ENCODE measurements at regions not wholly inside any gene's neighbourhood (a gene's known extent, or its start where the extent isn't known, plus 50 kb on each side); places are given as distances from the start of the nearest gene placed in this dataset.

DNA sequence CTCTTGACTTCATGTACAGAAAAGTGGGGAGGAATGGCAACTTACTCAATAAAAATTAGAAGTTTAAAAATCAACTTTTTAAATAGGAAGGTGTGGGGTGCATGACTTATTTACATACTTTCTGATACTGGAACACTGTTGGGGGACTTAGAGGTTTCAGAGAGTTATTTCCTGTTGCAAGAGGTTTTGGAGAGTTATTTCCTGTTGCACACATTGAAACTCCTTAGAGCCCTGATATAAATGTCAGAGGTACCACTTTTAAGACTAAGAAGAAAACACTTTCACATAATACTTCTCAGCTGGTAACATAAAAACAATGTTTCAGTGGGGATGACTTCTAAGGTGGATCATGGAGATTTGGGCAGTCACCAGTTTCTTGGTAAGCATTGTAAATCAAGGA is 579.9 kb downstream of the MMUT start:
- H3K4me1 ChIP-seq (ENCODE audit: insufficient read depth, low read length): no peaks in the 10 kb centered on the region
- in situ Hi-C loops (cut with HindIII; ENCODE audit: extremely low pct_ligation_motif_present, low pct_unique_long_range_greater_than_20kb): no loop called here
- ChIA-PET POLR2A (no interaction called here), CTCF (ENCODE audit: low intra/inter-chr PET ratio, low total read pairs) (no interaction called here)
- no peak overlapping the region for H3K4me3 ChIP-seq (replicated peaks in 1 of 3; ENCODE audit: insufficient read depth in 1 of 3, low read depth in 2 of 3, low read length in 3 of 3)
- H4K20me1 ChIP-seq (ENCODE audit: insufficient read depth, low read length): no peaks in the 10 kb centered on the region
- no peaks in the 10 kb centered on the region; a peak in 1 of 5 replicates for H3K27me3 ChIP-seq (ENCODE audit: control insufficient read depth in 1 of 2, insufficient read depth in 2 of 2, low read length in 2 of 2)
- H3K36me3 ChIP-seq (replicated peaks in 1 of 2; ENCODE audit: control insufficient read depth in 1 of 2, insufficient read depth in 2 of 2, low read length in 2 of 2): no peaks in the 10 kb centered on the region
- no peak overlapping the region for H3K27ac ChIP-seq (ENCODE audit: extremely low read length, insufficient read depth, low read length)
- no peak overlapping the region for H3K4me2 ChIP-seq (ENCODE audit: low read depth, low read length)
- FAIRE-seq (no peak), DNase-seq (ENCODE audit: low spot score) (no peak), ATAC-seq (no peak)
- TF ChIP-seq ZFYVE20 (CRISPR knock-in tag; IDR thresholded peaks at IDR 0.05; ENCODE audit: borderline replicate concordance, low read depth) (no peak), ZSCAN21 (CRISPR knock-in tag; IDR thresholded peaks at IDR 0.05; ENCODE audit: borderline replicate concordance) (no peak), ZMYM2 (CRISPR knock-in tag; IDR thresholded peaks at IDR 0.05) (no peak), EHMT2 (IDR thresholded peaks at IDR 0.05; ENCODE audit: borderline replicate concordance, low read depth, low read length) (no peak), ZBTB42 (CRISPR knock-in tag; IDR thresholded peaks at IDR 0.05) (no peak), ZNF670 (CRISPR knock-in tag; IDR thresholded peaks at IDR 0.05; ENCODE audit: borderline replicate concordance) (no peak), HMG20A (CRISPR knock-in tag; IDR thresholded peaks at IDR 0.05; ENCODE audit: borderline replicate concordance) (no peak), ZNF550 (CRISPR knock-in tag; IDR thresholded peaks at IDR 0.05; ENCODE audit: borderline replicate concordance) (no peak), ESRRA (CRISPR knock-in tag; IDR thresholded peaks at IDR 0.05; ENCODE audit: low read depth) (no peak), ARID2 (CRISPR knock-in tag; IDR thresholded peaks at IDR 0.05; ENCODE audit: borderline replicate concordance) (no peak), CHD4 (IDR thresholded peaks at IDR 0.05; ENCODE audit: borderline replicate concordance, low read length) (no peak), ZFP90 (CRISPR knock-in tag; IDR thresholded peaks at IDR 0.05; ENCODE audit: borderline replicate concordance) (no peak), ZNF530 (CRISPR knock-in tag; IDR thresholded peaks at IDR 0.05; ENCODE audit: low read depth) (no peak), BHLHE40 (IDR thresholded peaks at IDR 0.05; ENCODE audit: low read length) (no peak), ZNF383 (CRISPR knock-in tag; IDR thresholded peaks at IDR 0.05; ENCODE audit: borderline replicate concordance) (no peak)
- TF ChIP-seq, protein P1, sequence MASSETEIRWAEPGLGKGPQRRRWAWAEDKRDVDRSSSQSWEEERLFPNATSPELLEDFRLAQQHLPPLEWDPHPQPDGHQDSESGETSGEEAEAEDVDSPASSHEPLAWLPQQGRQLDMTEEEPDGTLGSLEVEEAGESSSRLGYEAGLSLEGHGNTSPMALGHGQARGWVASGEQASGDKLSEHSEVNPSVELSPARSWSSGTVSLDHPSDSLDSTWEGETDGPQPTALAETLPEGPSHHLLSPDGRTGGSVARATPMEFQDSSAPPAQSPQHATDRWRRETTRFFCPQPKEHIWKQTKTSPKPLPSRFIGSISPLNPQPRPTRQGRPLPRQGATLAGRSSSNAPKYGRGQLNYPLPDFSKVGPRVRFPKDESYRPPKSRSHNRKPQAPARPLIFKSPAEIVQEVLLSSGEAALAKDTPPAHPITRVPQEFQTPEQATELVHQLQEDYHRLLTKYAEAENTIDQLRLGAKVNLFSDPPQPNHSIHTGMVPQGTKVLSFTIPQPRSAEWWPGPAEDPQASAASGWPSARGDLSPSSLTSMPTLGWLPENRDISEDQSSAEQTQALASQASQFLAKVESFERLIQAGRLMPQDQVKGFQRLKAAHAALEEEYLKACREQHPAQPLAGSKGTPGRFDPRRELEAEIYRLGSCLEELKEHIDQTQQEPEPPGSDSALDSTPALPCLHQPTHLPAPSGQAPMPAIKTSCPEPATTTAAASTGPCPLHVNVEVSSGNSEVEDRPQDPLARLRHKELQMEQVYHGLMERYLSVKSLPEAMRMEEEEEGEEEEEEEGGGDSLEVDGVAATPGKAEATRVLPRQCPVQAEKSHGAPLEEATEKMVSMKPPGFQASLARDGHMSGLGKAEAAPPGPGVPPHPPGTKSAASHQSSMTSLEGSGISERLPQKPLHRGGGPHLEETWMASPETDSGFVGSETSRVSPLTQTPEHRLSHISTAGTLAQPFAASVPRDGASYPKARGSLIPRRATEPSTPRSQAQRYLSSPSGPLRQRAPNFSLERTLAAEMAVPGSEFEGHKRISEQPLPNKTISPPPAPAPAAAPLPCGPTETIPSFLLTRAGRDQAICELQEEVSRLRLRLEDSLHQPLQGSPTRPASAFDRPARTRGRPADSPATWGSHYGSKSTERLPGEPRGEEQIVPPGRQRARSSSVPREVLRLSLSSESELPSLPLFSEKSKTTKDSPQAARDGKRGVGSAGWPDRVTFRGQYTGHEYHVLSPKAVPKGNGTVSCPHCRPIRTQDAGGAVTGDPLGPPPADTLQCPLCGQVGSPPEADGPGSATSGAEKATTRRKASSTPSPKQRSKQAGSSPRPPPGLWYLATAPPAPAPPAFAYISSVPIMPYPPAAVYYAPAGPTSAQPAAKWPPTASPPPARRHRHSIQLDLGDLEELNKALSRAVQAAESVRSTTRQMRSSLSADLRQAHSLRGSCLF (CRISPR knock-in tag; IDR thresholded peaks at IDR 0.05; ENCODE audit: borderline replicate concordance): no peak
- TF ChIP-seq, protein P2, sequence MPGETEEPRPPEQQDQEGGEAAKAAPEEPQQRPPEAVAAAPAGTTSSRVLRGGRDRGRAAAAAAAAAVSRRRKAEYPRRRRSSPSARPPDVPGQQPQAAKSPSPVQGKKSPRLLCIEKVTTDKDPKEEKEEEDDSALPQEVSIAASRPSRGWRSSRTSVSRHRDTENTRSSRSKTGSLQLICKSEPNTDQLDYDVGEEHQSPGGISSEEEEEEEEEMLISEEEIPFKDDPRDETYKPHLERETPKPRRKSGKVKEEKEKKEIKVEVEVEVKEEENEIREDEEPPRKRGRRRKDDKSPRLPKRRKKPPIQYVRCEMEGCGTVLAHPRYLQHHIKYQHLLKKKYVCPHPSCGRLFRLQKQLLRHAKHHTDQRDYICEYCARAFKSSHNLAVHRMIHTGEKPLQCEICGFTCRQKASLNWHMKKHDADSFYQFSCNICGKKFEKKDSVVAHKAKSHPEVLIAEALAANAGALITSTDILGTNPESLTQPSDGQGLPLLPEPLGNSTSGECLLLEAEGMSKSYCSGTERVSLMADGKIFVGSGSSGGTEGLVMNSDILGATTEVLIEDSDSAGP (CRISPR knock-in tag; IDR thresholded peaks at IDR 0.05; ENCODE audit: borderline replicate concordance): no peak
- TF ChIP-seq, protein P3, sequence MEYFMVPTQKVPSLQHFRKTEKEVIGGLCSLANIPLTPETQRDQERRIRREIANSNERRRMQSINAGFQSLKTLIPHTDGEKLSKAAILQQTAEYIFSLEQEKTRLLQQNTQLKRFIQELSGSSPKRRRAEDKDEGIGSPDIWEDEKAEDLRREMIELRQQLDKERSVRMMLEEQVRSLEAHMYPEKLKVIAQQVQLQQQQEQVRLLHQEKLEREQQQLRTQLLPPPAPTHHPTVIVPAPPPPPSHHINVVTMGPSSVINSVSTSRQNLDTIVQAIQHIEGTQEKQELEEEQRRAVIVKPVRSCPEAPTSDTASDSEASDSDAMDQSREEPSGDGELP (IDR thresholded peaks at IDR 0.05; ENCODE audit: borderline replicate concordance, low read depth): no peak
- H3K9me3 ChIP-seq (ENCODE audit: low read length): no peaks in the 10 kb centered on the region
- intact Hi-C loops (cut with micrococcal nuclease; ENCODE audit: unreplicated experiment): no loop called here
- H2AFZ ChIP-seq (ENCODE audit: low read length): no peak overlapping the region
- no TSS peak for BruUV-seq (replicated peaks)
- no peak overlapping the region for H3K9ac ChIP-seq (ENCODE audit: insufficient read depth, low read depth, low read length)
- no peaks in the 10 kb centered on the region for H3K79me2 ChIP-seq (ENCODE audit: insufficient read depth, low read length)
